IMR-90 (cell line): ENCODE measurements at regions not wholly inside any gene's neighbourhood (a gene's known extent, or its start where the extent isn't known, plus 50 kb on each side); places are given as distances from the start of the nearest gene placed in this dataset.
A peak's percentile ranks its signal among the peaks of the same experiment; 100 is the strongest.

Experiments used
- ATAC-seq: fragments of 200-7000 bp; cut with Tn5 transposase; 2 replicates; pipeline ENCODE4 v1.9.1; 2020; ENCODE audit warnings: low read depth, mild to moderate bottlenecking, moderate library complexity
- BruUV-seq: library from RNA; stranded (reverse); fragments of 400-500 nt; replicated peaks from 2 replicates; lab custom pipeline; 2021; lab: Mats Ljungman, UMichigan
- CTCF ChIA-PET: fragments of 300-600 bp; formaldehyde crosslinking; extraction: SDS; loops from one replicate; lab custom pipeline; 2021; ENCODE audit warnings: antibody characterized with exemption; lab: Yijun Ruan, JAX
- POLR2A ChIA-PET: fragments of 300-600 bp; sonication (Branson Sonifier 250); formaldehyde crosslinking; loops from one replicate; lab custom pipeline; 2022; ENCODE audit warnings: antibody characterized with exemption; ENCODE audit not compliant: unreplicated experiment; lab: Charles Lee
- DNase-seq: peaks from one replicate; pipeline ENCODE4 v3.0.0; 2013
- H2AFZ ChIP-seq: replicated peaks from 2 replicates; pipeline ENCODE3; 2013; ENCODE audit warnings: low read length, mild to moderate bottlenecking; ENCODE audit not compliant: poor library complexity
- H2AK5ac ChIP-seq: 2 replicates; pipeline ENCODE4 v1.6.1; 2013; ENCODE audit warnings: low read depth, low read length, inconsistent platforms
- H2AK9ac ChIP-seq: replicated peaks from 2 replicates; pipeline ENCODE3; 2013; ENCODE audit warnings: mild to moderate bottlenecking, low read depth, low read length, moderate library complexity; ENCODE audit not compliant: poor library complexity
- H2BK120ac ChIP-seq: 2 replicates; pipeline ENCODE4 v1.6.1; 2013; ENCODE audit warnings: low read depth, low read length, inconsistent platforms
- H2BK15ac ChIP-seq: 3 replicates; pipeline ENCODE4 v1.6.1; 2013; ENCODE audit warnings: low read depth, low read length, inconsistent platforms
- H2BK20ac ChIP-seq: 2 replicates; pipeline ENCODE4 v1.6.1; 2013; ENCODE audit warnings: low read depth, mild to moderate bottlenecking, inconsistent platforms, low read length, moderate library complexity
- H2BK5ac ChIP-seq: 2 replicates; pipeline ENCODE4 v1.6.1; 2013; ENCODE audit warnings: mild to moderate bottlenecking, low read depth, low read length, inconsistent platforms; ENCODE audit not compliant: poor library complexity, severe bottlenecking
- H3K14ac ChIP-seq: replicated peaks from 2 replicates; pipeline ENCODE4 v1.6.1; 2013; ENCODE audit warnings: low read depth, low read length, inconsistent platforms
- H3K18ac ChIP-seq: 2 replicates; pipeline ENCODE4 v1.6.1; 2013; ENCODE audit warnings: low read depth, low read length, control low read depth
- H3K23ac ChIP-seq: 2 replicates; pipeline ENCODE4 v1.6.1; 2013; ENCODE audit warnings: low read depth, low read length, inconsistent platforms
- H3K27ac ChIP-seq: 2 replicates; pipeline ENCODE4 v1.5.1; 2013; ENCODE audit warnings: mild to moderate bottlenecking, control low read depth, low read length; ENCODE audit not compliant: insufficient read depth
- H3K27me3 ChIP-seq: 2 replicates; pipeline ENCODE4 v1.6.1; 2013; ENCODE audit warnings: low read length; ENCODE audit not compliant: control insufficient read depth, insufficient read depth
- H3K36me3 ChIP-seq: 2 replicates; pipeline ENCODE4 v1.6.1; 2013; ENCODE audit warnings: low read length, mixed read lengths; ENCODE audit not compliant: control insufficient read depth, insufficient read depth
- H3K4ac ChIP-seq: 2 replicates; pipeline ENCODE4 v1.6.1; 2013; ENCODE audit warnings: low read depth, low read length, inconsistent platforms
- H3K4me1 ChIP-seq: 2 replicates; pipeline ENCODE4 v1.6.1; 2013; ENCODE audit warnings: low read length, mixed read lengths; ENCODE audit not compliant: control insufficient read depth, insufficient read depth
- H3K4me2 ChIP-seq: 2 replicates; pipeline ENCODE4 v1.6.1; 2013; ENCODE audit warnings: low read depth, mild to moderate bottlenecking, control low read depth, low read length, moderate library complexity
- H3K4me3 ChIP-seq: 2 replicates; pipeline ENCODE4 v1.5.1; 2013; ENCODE audit warnings: low read depth, mild to moderate bottlenecking, control low read depth, low read length, moderate library complexity; ENCODE audit not compliant: insufficient read depth
- H3K56ac ChIP-seq: 2 replicates; pipeline ENCODE4 v1.6.1; 2013; ENCODE audit warnings: low read length, inconsistent platforms; ENCODE audit not compliant: insufficient read depth; ENCODE audit errors: extremely low read depth
- H3K79me1 ChIP-seq, 2 experiments: 2 replicates each; pipeline ENCODE4 v1.6.1; 2013; ENCODE audit warnings: low read length in 2 of 2, inconsistent platforms in 1 of 2, low read depth in 1 of 2
- H3K9ac ChIP-seq: 2 replicates; pipeline ENCODE4 v1.6.1; 2013; ENCODE audit warnings: low read depth, low read length, control low read depth
- H3K9me1 ChIP-seq: 2 replicates; pipeline ENCODE4 v1.6.1; 2013; ENCODE audit warnings: low read length, inconsistent platforms; ENCODE audit not compliant: insufficient read depth
- H3K9me3 ChIP-seq: 2 replicates; pipeline ENCODE4 v1.6.1; 2013; ENCODE audit warnings: low read length; ENCODE audit not compliant: control insufficient read depth, insufficient read depth
- H4K20me1 ChIP-seq: 2 replicates; pipeline ENCODE4 v1.6.1; 2013; ENCODE audit warnings: low read length, inconsistent platforms; ENCODE audit not compliant: insufficient read depth
- H4K5ac ChIP-seq: 2 replicates; pipeline ENCODE4 v1.6.1; 2013; ENCODE audit warnings: mild to moderate bottlenecking, low read depth, low read length, control low read depth
- H4K8ac ChIP-seq, 2 experiments: 2 replicates each; pipeline ENCODE4 v1.6.1; 2013; ENCODE audit warnings: low read depth in 2 of 2, low read length in 2 of 2, control low read depth in 1 of 2, inconsistent platforms in 1 of 2
- H4K91ac ChIP-seq: 2 replicates; pipeline ENCODE4 v1.6.1; 2013; ENCODE audit warnings: low read depth, low read length, inconsistent platforms; ENCODE audit not compliant: insufficient read depth
- BHLHE40 ChIP-seq: fragments of 150-350 bp; IDR thresholded peaks from 2 replicates; pipeline ENCODE4 v1.6.1; 2016; ENCODE audit warnings: mild to moderate bottlenecking, low read depth, low read length
- CHD1 ChIP-seq: IDR thresholded peaks from 2 replicates; pipeline ENCODE4 v1.6.1; 2012; ENCODE audit warnings: low read depth, low read length, improper control_type of control experiment
- FOS ChIP-seq: fragments of 150-350 bp; IDR thresholded peaks from 2 replicates; pipeline ENCODE4 v1.6.1; 2016; ENCODE audit warnings: low read depth, low read length
- MAFK ChIP-seq: IDR thresholded peaks from 2 replicates; pipeline ENCODE4 v1.6.1; 2012; ENCODE audit warnings: low read depth, low read length, improper control_type of control experiment
- MAZ ChIP-seq: IDR thresholded peaks from 2 replicates; pipeline ENCODE4 v1.6.1; 2012; ENCODE audit warnings: low read depth, mild to moderate bottlenecking, low read length, improper control_type of control experiment, moderate library complexity, borderline replicate concordance
- MXI1 ChIP-seq: IDR thresholded peaks from 2 replicates; pipeline ENCODE4 v1.6.1; 2012; ENCODE audit warnings: low read depth, mild to moderate bottlenecking, low read length, moderate library complexity, borderline replicate concordance
- NFE2L2 ChIP-seq: fragments of 150-350 bp; IDR thresholded peaks from 2 replicates; pipeline ENCODE4 v1.6.1; 2016; ENCODE audit warnings: low read depth, mild to moderate bottlenecking, low read length
- POLR2A ChIP-seq: IDR thresholded peaks from 2 replicates; pipeline ENCODE4 v1.6.1; 2012; ENCODE audit warnings: mild to moderate bottlenecking, low read depth, low read length
- RCOR1 ChIP-seq: IDR thresholded peaks from 2 replicates; pipeline ENCODE4 v1.6.1; 2012; ENCODE audit warnings: mild to moderate bottlenecking, low read length, improper control_type of control experiment; ENCODE audit not compliant: insufficient replicate concordance
- RFX5 ChIP-seq: IDR thresholded peaks from 2 replicates; pipeline ENCODE4 v1.8.0; 2012; ENCODE audit warnings: low read depth, mild to moderate bottlenecking, low read length, moderate library complexity
- SMC3 ChIP-seq: fragments of 150-350 bp; IDR thresholded peaks from 2 replicates; pipeline ENCODE4 v1.6.1; 2016; ENCODE audit warnings: low read depth, mild to moderate bottlenecking, antibody characterized with exemption, low read length, moderate library complexity
- WGBS, 2 experiments: methylation state at CpG; one replicate each; pipeline versions ENCODE4 v1.1.5 to v1.1.7; 2013; ENCODE audit warnings: missing lambda C conversion rate in 2 of 2; ENCODE audit not compliant: insufficient read length in 1 of 2; ENCODE audit errors: extremely low coverage in 2 of 2; 5-methylcytosine and 5-hydroxymethylcytosine counted together
- dilution Hi-C: fragments of 300-500 bp; cut with HindIII; formaldehyde crosslinking; loops from one replicate; pipeline ENCODE4 v1.14.3; 2018; ENCODE audit warnings: low sequenced_read_pairs; ENCODE audit not compliant: unreplicated experiment
- in situ Hi-C: fragments of 300-500 bp; cut with MboI; formaldehyde crosslinking; loops from 3 replicates; pipeline ENCODE4 v1.14.3; 2019; ENCODE audit warnings: low sequenced_read_pairs, inconsistent platforms, mixed read lengths
- intact Hi-C: fragments of 100-400 bp; cut with micrococcal nuclease; formaldehyde crosslinking; loops from 2 replicates; pipeline ENCODE4 v1.10.0; 2022
- TF ChIP-seq, protein P1 (sequence below): fragments of 150-350 bp; IDR thresholded peaks from 2 replicates; pipeline ENCODE4 v1.6.1; 2016; ENCODE audit warnings: low read depth, mild to moderate bottlenecking, low read length, moderate library complexity, borderline replicate concordance
- TF ChIP-seq, protein P2 (sequence below): conservative IDR thresholded peaks from 2 replicates; pipeline ENCODE4 v1.5.1; 2012; ENCODE audit warnings: mild to moderate bottlenecking, low read depth, low read length, improper control_type of control experiment

DNA sequence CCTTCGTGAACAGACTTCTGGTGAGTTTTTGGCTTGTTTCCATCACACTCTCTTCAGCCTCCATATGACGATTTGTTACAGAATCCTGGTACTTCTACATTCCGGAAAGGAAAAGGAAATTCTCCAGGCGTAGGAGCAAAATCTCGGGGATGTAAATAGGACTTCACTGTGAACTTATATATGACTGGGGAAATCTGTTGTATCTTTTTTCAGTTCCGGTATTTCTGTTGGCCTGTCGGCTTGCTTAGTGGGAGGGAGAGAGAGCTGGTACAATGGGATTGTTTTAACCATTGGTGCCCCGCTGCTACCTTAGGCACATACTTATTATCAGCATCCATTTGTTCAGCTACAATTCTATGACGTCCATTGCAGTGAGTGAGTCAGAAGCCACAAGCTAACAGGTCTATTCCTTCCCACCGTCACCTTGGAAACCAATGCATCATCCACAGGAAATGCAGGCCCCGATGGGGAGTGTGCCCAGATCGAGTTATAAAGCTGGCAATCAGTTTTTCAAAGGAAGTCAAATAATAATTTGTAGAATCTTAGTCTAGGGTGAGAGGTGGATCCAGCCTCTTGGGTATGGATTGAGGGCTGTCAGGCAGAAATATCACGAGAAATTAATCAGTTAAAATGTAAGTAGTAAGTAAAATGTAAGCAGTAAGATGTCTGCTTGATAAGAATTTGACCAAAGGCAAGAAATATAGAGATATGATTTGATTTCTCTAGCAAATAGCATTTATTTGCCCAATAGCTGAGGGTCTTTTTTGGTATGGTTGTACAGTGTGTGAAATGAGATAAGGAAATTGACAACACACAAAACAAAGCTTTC, 92.0 kb upstream of the MKLN1 start:
- Histone ChIP-seq H3K9me1 (peaks cover 11% of the 10 kb centered on the region), H2BK120ac (peak overlapping the region; percentile 84), H3K18ac (peak overlapping the region; percentile 81; the same call in 1 of the 2 replicates), H3K27ac (peak overlapping the region; percentile 68), H3K79me1 (peaks cover 0 to 4% of the 10 kb centered on the region in 2 experiments; a peak in 2 of 4 replicates), H2BK5ac (peak overlapping the region; percentile 87), H2BK15ac (peak overlapping the region; percentile 85), H3K9ac (peak overlapping the region; percentile 7; the same call in 1 of the 2 replicates), H2AK9ac (no peak overlapping the region), H3K4me3 (no peak overlapping the region), H4K20me1 (no peaks in the 10 kb centered on the region), H4K5ac (peak overlapping the region; percentile 50; the same call in 1 of the 2 replicates), H3K9me3 (no peaks in the 10 kb centered on the region), H3K23ac (peak overlapping the region; percentile 55; the same call in 1 of the 2 replicates), H4K91ac (peak overlapping the region; percentile 82), H2AFZ (peak overlapping the region; percentile 71), H3K4me1 (peaks cover 15% of the 10 kb centered on the region), H2BK20ac (peak overlapping the region; percentile 77), H3K4me2 (peak overlapping the region; percentile 55; the same call in 1 of the 2 replicates), H3K27me3 (no peaks in the 10 kb centered on the region), H2AK5ac (peak overlapping the region; percentile 83; the same call in 1 of the 2 replicates), H3K56ac (peak overlapping the region; percentile 67), H3K14ac (peak overlapping the region; percentile 77), H4K8ac (peak overlapping the region; percentile 43 to 80), H3K4ac (peak overlapping the region; percentile 86), H3K36me3 (no peaks in the 10 kb centered on the region)
- ChIA-PET POLR2A (no interaction called here), CTCF (interaction anchor here (0.6 kb wide), 1 partner anchor 166 kb away, joined by 7 read pairs; no protein-coding TSS in a partner anchor)
- DNase-seq (peak; percentile 100), ATAC-seq (peak; percentile 92)
- intact Hi-C loops (no loop called here), dilution Hi-C loops (no loop called here), in situ Hi-C loops (no loop called here)
- WGBS, 2 experiments = 6% methylated on average over 2 of the region's 13 CpGs; no CpG with 5 or more reads in 1 of the 2 experiments
- no TSS peak for BruUV-seq
- TF ChIP-seq BHLHE40 (no peak), SMC3 (peak; percentile 12; the same call in 1 of the 2 replicates), RFX5 (no peak), NFE2L2 (no peak), MXI1 (no peak), RCOR1 (no peak), MAZ (no peak), CHD1 (no peak), FOS (peak; percentile 85), MAFK (no peak), POLR2A (peak; percentile 69; the same call in 1 of the 2 replicates)
- TF ChIP-seq, protein P1, sequence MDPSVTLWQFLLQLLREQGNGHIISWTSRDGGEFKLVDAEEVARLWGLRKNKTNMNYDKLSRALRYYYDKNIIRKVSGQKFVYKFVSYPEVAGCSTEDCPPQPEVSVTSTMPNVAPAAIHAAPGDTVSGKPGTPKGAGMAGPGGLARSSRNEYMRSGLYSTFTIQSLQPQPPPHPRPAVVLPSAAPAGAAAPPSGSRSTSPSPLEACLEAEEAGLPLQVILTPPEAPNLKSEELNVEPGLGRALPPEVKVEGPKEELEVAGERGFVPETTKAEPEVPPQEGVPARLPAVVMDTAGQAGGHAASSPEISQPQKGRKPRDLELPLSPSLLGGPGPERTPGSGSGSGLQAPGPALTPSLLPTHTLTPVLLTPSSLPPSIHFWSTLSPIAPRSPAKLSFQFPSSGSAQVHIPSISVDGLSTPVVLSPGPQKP = no peak
- TF ChIP-seq, protein P2, sequence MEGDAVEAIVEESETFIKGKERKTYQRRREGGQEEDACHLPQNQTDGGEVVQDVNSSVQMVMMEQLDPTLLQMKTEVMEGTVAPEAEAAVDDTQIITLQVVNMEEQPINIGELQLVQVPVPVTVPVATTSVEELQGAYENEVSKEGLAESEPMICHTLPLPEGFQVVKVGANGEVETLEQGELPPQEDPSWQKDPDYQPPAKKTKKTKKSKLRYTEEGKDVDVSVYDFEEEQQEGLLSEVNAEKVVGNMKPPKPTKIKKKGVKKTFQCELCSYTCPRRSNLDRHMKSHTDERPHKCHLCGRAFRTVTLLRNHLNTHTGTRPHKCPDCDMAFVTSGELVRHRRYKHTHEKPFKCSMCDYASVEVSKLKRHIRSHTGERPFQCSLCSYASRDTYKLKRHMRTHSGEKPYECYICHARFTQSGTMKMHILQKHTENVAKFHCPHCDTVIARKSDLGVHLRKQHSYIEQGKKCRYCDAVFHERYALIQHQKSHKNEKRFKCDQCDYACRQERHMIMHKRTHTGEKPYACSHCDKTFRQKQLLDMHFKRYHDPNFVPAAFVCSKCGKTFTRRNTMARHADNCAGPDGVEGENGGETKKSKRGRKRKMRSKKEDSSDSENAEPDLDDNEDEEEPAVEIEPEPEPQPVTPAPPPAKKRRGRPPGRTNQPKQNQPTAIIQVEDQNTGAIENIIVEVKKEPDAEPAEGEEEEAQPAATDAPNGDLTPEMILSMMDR = no peak
